Subcutaneous abdominal adipose tissue (tissue), 5 donors: ENCODE measurements at regions not wholly inside any gene's neighbourhood (a gene's known extent, or its start where the extent isn't known, plus 50 kb on each side); places are given as distances from the start of the nearest gene placed in this dataset.

Experiments used
- H3K27ac ChIP-seq: one replicate; pipeline ENCODE4 v1.7.0; 2013; ENCODE audit warnings: low read depth, mild to moderate bottlenecking, inconsistent platforms, low read length, moderate library complexity
- H3K27me3 ChIP-seq, 5 donors: one replicate each; pipeline ENCODE4 v1.7.0; 2013; ENCODE audit warnings: low read length in 5 of 5, inconsistent platforms in 1 of 5; ENCODE audit not compliant: control insufficient read depth in 5 of 5, insufficient read depth in 4 of 5
- H3K36me3 ChIP-seq, 5 donors: one replicate each; pipeline ENCODE4 v1.7.0; 2013; ENCODE audit warnings: low read length in 5 of 5; ENCODE audit not compliant: control insufficient read depth in 5 of 5, insufficient read depth in 5 of 5
- H3K4me1 ChIP-seq, 5 donors: one replicate each; pipeline ENCODE4 v1.7.0; 2013; ENCODE audit warnings: low read length in 5 of 5, mild to moderate bottlenecking in 3 of 5, moderate library complexity in 1 of 5; ENCODE audit not compliant: control insufficient read depth in 5 of 5, insufficient read depth in 5 of 5
- H3K4me3 ChIP-seq, 5 donors: one replicate each; pipeline ENCODE4 v1.7.0; 2013; ENCODE audit warnings: low read length in 5 of 5, low read depth in 1 of 5
- H3K9ac ChIP-seq, 5 donors: one replicate each; pipeline ENCODE4 v1.7.0; 2013; ENCODE audit warnings: low read length in 5 of 5, mild to moderate bottlenecking in 4 of 5, moderate library complexity in 3 of 5
- H3K9me3 ChIP-seq, 5 donors: one replicate each; pipeline ENCODE4 v1.7.0; 2013; ENCODE audit warnings: low read length in 5 of 5; ENCODE audit not compliant: control insufficient read depth in 5 of 5
- donor health status: healthy.
- donor health status: healthy.
- donor health status: healthy.
- donor health status: healthy.
- donor health status: healthy.

GRCh38 chr15:91559066-91559465, 294.4 kb upstream of the SLCO3A1 start:
- H3K36me3 ChIP-seq = no peaks in the 10 kb centered on the region
- H3K4me3 ChIP-seq = no peak overlapping the region
- H3K4me1 ChIP-seq = peaks cover 5 to 26% (median 21%) of the 10 kb centered on the region in 5 donors
- no peak overlapping the region for H3K27ac ChIP-seq
- peaks cover 0 to 4% (median 0%) of the 10 kb centered on the region in 5 donors for H3K27me3 ChIP-seq
- no peak overlapping the region for H3K9ac ChIP-seq
- no peaks in the 10 kb centered on the region for H3K9me3 ChIP-seq

- peak overlapping the region; percentile 60 for H3K27ac ChIP-seq
- H3K4me1 ChIP-seq = peaks cover 5 to 26% (median 21%) of the 10 kb centered on the region in 5 donors
These were observed 292.0 kb upstream of the SLCO3A1 start for GRCh38 chr15:91561371-91562100.

DNA sequence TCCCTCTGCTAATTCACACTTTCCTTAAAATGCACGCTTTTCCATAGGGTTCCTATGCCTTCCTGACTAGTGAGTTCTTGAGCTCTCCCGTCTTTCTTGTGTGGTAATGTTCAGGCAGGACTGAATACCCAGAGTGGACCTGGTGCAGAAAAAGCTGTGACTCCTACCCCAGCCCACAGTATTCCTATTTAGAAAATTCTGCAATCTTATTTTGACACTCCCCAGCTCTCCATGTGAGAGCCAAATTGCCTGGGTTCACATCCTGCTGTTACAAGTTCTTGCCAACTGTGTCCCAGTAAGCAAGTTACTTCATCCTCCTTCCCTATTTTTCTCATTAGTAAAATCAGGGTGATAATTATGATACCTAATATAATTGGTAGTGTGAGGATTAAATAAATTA, 290.8 kb upstream of the SLCO3A1 start:
- Histone ChIP-seq H3K36me3 (no peaks in the 10 kb centered on the region), H3K27me3 (peaks cover 0 to 4% (median 0%) of the 10 kb centered on the region in 5 donors), H3K27ac (peak overlapping the region; percentile 31), H3K4me3 (no peak overlapping the region), H3K4me1 (peaks cover 5 to 26% (median 21%) of the 10 kb centered on the region in 5 donors), H3K9ac (no peak overlapping the region), H3K9me3 (no peaks in the 10 kb centered on the region)

More at GRCh38 chr15:91561371-91562100, 292.0 kb upstream of the SLCO3A1 start:
- no peak overlapping the region for H3K9ac ChIP-seq
- peaks cover 0 to 4% (median 0%) of the 10 kb centered on the region in 5 donors for H3K27me3 ChIP-seq
- H3K4me3 ChIP-seq = no peak overlapping the region
- no peaks in the 10 kb centered on the region for H3K36me3 ChIP-seq
- H3K9me3 ChIP-seq = no peaks in the 10 kb centered on the region

- no peaks in the 10 kb centered on the region for H3K36me3 ChIP-seq
- H3K4me1 ChIP-seq = peaks cover 5 to 26% (median 21%) of the 10 kb centered on the region in 5 donors
These were observed 288.9 kb upstream of the SLCO3A1 start for GRCh38 chr15:91564631-91565030.

DNA sequence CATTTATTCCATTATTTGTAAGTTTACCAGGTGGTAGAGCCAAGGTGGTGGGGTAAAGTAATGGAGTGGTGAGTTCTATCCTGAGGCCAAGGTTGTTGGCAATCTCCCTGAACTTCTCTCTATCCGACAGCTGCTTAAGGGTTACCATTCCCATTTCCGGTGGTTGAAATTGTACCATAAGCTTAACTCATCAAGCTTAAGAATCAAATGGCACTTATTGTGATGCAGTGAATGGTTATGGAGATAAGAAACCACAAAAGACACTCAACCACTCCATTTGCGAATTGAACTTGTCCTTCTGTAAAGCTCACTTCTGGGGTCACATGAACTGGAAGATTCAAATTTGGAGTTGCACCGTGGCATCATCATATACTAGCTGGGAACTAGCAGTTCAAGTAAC, 287.4 kb upstream of the SLCO3A1 start:
- H3K9me3 ChIP-seq = no peaks in the 10 kb centered on the region
- H3K4me1 ChIP-seq = peaks cover 4 to 22% (median 18%) of the 10 kb centered on the region in 5 donors
- peaks cover 0 to 4% (median 2%) of the 10 kb centered on the region in 5 donors for H3K27me3 ChIP-seq
- H3K9ac ChIP-seq = no peak overlapping the region
- no peak overlapping the region for H3K27ac ChIP-seq
- no peak overlapping the region for H3K4me3 ChIP-seq
- H3K36me3 ChIP-seq = no peaks in the 10 kb centered on the region

More at GRCh38 chr15:91564631-91565030, 288.9 kb upstream of the SLCO3A1 start:
- no peaks in the 10 kb centered on the region for H3K9me3 ChIP-seq
- no peak overlapping the region for H3K4me3 ChIP-seq
- H3K27ac ChIP-seq = no peak overlapping the region
- no peak overlapping the region for H3K9ac ChIP-seq
- H3K27me3 ChIP-seq = peaks cover 0 to 4% (median 0%) of the 10 kb centered on the region in 5 donors

DNA sequence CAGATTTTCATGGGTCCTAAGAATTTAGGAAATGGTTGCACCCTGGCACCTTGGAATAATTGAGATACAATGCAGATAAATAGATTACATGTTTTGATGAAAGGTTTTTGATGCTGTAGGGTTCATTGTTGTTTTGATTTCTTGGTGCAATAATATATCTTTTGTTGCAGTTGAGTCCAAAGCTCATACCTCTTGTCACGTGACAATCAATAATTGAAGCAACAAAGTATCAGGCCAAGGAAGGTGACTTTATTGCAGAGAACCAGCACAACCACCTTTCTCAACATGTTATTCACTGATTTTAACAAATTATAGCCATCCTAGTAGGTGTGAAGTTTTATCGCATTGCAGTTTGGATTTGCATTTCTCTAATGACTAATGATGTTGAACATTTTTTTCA, 285.5 kb upstream of the SLCO3A1 start:
- Histone ChIP-seq H3K27ac (no peak overlapping the region), H3K36me3 (no peaks in the 10 kb centered on the region), H3K4me3 (no peak overlapping the region), H3K4me1 (peaks cover 0 to 4% (median under 1%) of the 10 kb centered on the region in 5 donors), H3K9me3 (no peaks in the 10 kb centered on the region), H3K27me3 (peaks cover 0 to 3% (median 0%) of the 10 kb centered on the region in 5 donors), H3K9ac (no peak overlapping the region)

- Histone ChIP-seq H3K27ac (no peak overlapping the region), H3K27me3 (peaks cover 0 to 3% (median 0%) of the 10 kb centered on the region in 5 donors), H3K36me3 (no peaks in the 10 kb centered on the region), H3K4me3 (no peak overlapping the region), H3K9ac (no peak overlapping the region), H3K9me3 (no peaks in the 10 kb centered on the region), H3K4me1 (no peaks in the 10 kb centered on the region)
These were observed 281.4 kb upstream of the SLCO3A1 start for GRCh38 chr15:91572110-91572509.

DNA sequence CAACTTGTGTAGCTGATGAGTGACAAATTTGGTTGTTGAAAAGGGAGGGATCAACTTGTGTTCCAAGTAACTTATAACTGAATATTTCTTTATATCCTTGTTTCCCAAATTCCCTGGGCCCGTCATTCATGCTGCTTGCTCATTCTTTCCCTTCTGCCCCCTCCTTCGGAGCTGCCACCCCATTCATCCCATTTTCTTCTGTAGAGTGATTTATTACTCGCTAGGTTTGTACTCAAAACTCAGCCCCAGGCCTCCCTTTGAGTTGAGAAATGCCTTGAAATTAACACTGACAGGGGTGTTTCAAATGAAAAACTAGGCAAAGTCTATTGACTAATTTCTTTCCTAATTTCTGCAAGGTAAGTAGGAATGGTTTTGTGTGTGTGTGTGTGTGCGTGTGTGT, 277.4 kb upstream of the SLCO3A1 start:
- H3K36me3 ChIP-seq = no peaks in the 10 kb centered on the region
- peaks cover 0 to 2% (median 0%) of the 10 kb centered on the region in 5 donors for H3K27me3 ChIP-seq
- no peaks in the 10 kb centered on the region for H3K4me1 ChIP-seq
- H3K4me3 ChIP-seq = no peak overlapping the region
- no peak overlapping the region for H3K9ac ChIP-seq
- no peaks in the 10 kb centered on the region for H3K9me3 ChIP-seq
- H3K27ac ChIP-seq = no peak overlapping the region

DNA sequence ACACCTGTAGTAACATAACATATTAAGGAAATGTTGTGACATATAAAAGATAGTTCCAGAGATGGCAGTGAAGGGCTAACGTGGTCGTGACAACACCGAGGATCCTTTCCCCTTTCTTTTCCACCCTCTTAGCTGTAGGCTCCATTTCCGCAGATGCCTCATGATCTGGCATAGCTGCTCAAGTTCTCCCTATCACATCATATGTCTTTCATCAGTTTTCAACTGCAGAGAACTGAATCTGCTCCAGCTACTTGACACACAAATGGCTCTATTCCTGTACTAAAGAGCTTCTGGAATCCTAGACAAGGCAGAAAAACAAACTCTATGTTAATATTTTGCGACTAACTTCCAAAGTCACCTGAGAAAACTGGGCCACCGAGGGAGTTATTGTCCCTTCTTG, 275.0 kb upstream of the SLCO3A1 start:
- H3K27ac ChIP-seq = no peak overlapping the region

DNA sequence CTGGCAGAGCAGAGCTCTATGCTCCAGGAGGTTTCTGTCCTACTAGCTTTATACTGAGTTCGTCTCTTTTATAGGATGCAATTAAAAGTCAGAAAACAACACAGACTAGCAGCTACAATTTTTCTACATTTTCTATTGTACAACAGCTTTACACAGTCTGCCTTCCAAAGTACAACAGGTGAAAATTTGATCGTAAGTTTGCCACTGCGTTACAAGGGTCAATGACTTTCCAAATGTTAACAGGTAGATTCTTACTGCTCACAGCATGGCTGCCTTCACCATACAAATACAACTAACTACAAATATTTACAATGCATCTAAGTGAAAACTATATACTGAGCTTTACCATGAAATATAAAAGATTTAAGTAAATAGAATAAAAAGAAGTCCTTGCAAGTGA, 268.6 kb upstream of the SLCO3A1 start:
- Histone ChIP-seq H3K27ac (no peak overlapping the region), H3K4me1 (no peaks in the 10 kb centered on the region), H3K27me3 (no peaks in the 10 kb centered on the region), H3K9me3 (no peaks in the 10 kb centered on the region), H3K9ac (no peak overlapping the region), H3K4me3 (no peak overlapping the region), H3K36me3 (no peaks in the 10 kb centered on the region)

More for the DNA sequence above, 275.0 kb upstream of the SLCO3A1 start:
- no peaks in the 10 kb centered on the region for H3K36me3 ChIP-seq
- no peaks in the 10 kb centered on the region for H3K9me3 ChIP-seq
- no peaks in the 10 kb centered on the region for H3K4me1 ChIP-seq
- no peaks in the 10 kb centered on the region for H3K27me3 ChIP-seq
- no peak overlapping the region for H3K4me3 ChIP-seq
- H3K9ac ChIP-seq = no peak overlapping the region
